ENCODE measurements at regions not wholly inside any gene's neighbourhood (a gene's known extent, or its start where the extent isn't known, plus 50 kb on each side); places are given as distances from the start of the nearest gene placed in this dataset.

DNA sequence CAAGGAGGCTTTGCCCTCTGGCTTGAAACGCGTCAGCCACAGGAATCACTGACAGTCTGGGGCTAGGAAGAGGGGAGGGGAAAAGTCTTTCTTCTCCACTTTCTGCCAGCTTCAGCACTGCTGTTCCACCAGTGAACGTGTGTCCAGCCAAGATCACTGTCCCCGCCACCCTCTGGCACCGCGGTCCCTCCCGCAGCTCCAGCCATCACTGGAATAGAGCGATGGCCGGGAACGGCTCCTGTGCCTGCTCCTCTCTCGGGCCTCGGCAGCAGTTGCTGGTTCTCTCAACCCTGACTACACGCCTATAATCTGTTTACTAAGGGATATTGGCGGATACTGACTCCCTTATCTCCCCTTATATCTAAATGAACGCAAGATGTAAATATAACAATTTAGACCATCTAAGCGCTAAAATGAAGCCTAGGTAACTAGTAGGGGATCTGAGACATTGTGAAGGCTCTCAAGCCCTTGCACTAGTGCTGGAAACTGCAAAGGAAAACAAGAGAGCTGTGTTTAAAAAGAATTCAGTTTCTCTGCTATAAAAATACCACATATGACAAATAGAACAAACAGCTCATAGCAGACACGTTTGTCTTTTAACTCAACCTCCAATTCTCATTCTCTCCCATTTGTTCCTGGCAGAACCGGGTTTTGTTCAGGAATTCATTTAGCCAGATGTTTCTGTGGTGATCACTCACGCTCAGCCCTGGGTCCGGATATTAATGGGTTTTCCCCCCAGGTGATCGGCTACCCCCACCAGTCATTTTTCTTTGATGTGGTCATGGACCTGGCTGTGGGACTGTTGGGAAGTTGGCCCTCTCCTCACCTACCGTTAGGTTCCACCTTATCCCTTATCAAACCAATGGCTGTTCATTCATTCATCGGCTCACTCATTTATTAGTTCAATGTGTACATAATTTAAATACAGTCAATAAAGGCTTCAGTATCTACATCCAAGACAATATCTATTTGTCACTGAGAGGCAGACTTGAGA is 149.8 kb downstream of the MED10 start (continued):
- TF ChIP-seq, protein P1, sequence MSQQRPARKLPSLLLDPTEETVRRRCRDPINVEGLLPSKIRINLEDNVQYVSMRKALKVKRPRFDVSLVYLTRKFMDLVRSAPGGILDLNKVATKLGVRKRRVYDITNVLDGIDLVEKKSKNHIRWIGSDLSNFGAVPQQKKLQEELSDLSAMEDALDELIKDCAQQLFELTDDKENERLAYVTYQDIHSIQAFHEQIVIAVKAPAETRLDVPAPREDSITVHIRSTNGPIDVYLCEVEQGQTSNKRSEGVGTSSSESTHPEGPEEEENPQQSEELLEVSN (IDR thresholded peaks at IDR 0.05): no peak
- TF ChIP-seq CTBP2 (IDR thresholded peaks at IDR 0.05; ENCODE audit: borderline replicate concordance, insufficient read depth, insufficient read length, low read length) (no peak), SIN3A (conservative IDR thresholded peaks at IDR 0.05 in 1 of 2, IDR thresholded peaks at IDR 0.05 in 1 of 2; ENCODE audit: low read depth in 1 of 2, low read length in 2 of 2) (no peak), POU5F1 (IDR thresholded peaks at IDR 0.05; ENCODE audit: low read depth, low read length) (no peak), KDM1A (IDR thresholded peaks at IDR 0.05; ENCODE audit: borderline replicate concordance, low read length) (no peak), KDM5A (IDR thresholded peaks at IDR 0.05; ENCODE audit: low read length) (no peak), HDAC2 (IDR thresholded peaks at IDR 0.05; ENCODE audit: borderline replicate concordance in 1 of 2, low read depth in 2 of 2, low read length in 2 of 2) (no peak), SUZ12 (IDR thresholded peaks at IDR 0.05; ENCODE audit: low read length) (no peak), ZNF274 (IDR thresholded peaks at IDR 0.05; ENCODE audit: borderline replicate concordance, extremely low read depth, low read length) (no peak), SAP30 (IDR thresholded peaks at IDR 0.05; ENCODE audit: insufficient read depth, insufficient replicate concordance, low read length) (no peak)

Measured in H1 (cell line).